ENCODE measurements at regions not wholly inside any gene's neighbourhood (a gene's known extent, or its start where the extent isn't known, plus 50 kb on each side); places are given as distances from the start of the nearest gene placed in this dataset.

- no peak for DNase-seq
These were observed 71.0 kb upstream of the WDR26 start for GRCh38 chr1:224505454-224506093.

GRCh38 chr1:224506141-224506814, 71.7 kb upstream of the WDR26 start:
- no peak for DNase-seq

GRCh38 chr1:224507771-224508523, 73.3 kb upstream of the WDR26 start:
- no peak for DNase-seq

- no peak for DNase-seq
These were observed 75.3 kb upstream of the WDR26 start for GRCh38 chr1:224509907-224510306.

GRCh38 chr1:224510880-224511645, 76.5 kb upstream of the WDR26 start:
- no peak for DNase-seq

- no peak for DNase-seq
These were observed 78.1 kb upstream of the WDR26 start for GRCh38 chr1:224512600-224513151.

GRCh38 chr1:224513383-224513782, 78.8 kb upstream of the WDR26 start:
- DNase-seq: no peak

GRCh38 chr1:224513787-224514209, 79.2 kb upstream of the WDR26 start:
- DNase-seq: peak; percentile 89

- no peak for DNase-seq
These were observed 82.6 kb upstream of the WDR26 start for GRCh38 chr1:224517171-224517570.

- no peak for DNase-seq
These were observed 83.9 kb upstream of the WDR26 start for GRCh38 chr1:224518528-224518927.

GRCh38 chr1:224519874-224520273, 85.3 kb upstream of the WDR26 start:
- DNase-seq: no peak

GRCh38 chr1:224520808-224521207, 86.2 kb upstream of the WDR26 start:
- no peak for DNase-seq

- no peak for DNase-seq
These were observed 87.5 kb upstream of the WDR26 start for GRCh38 chr1:224521904-224522734.

- no peak for DNase-seq
These were observed 89.1 kb upstream of the WDR26 start for GRCh38 chr1:224523676-224524075.

- DNase-seq: no peak
These were observed 90.1 kb upstream of the WDR26 start for GRCh38 chr1:224524679-224525078.

- no peak for DNase-seq
These were observed 90.6 kb upstream of the CNIH3 start for GRCh38 chr1:224525411-224526040.

GRCh38 chr1:224526771-224527170, 89.3 kb upstream of the CNIH3 start:
- DNase-seq: no peak

- no peak for DNase-seq
These were observed 87.2 kb upstream of the CNIH3 start for GRCh38 chr1:224528900-224529299.

GRCh38 chr1:224529844-224530243, 86.3 kb upstream of the CNIH3 start:
- DNase-seq: no peak

- DNase-seq: no peak
These were observed 82.6 kb upstream of the CNIH3 start for GRCh38 chr1:224533517-224533916.

GRCh38 chr1:224534731-224535130, 81.4 kb upstream of the CNIH3 start:
- no peak for DNase-seq

Data from CD4-positive, alpha-beta T cell treated with Interleukin-17A for 4 hours (primary cell).